GM12878 (cell line): ENCODE measurements at regions not wholly inside any gene's neighbourhood (a gene's known extent, or its start where the extent isn't known, plus 50 kb on each side); places are given as distances from the start of the nearest gene placed in this dataset.

Experiments
- ATF2 ChIP-seq: IDR thresholded peaks from 2 replicates; pipeline ENCODE4 v1.6.1; 2012; ENCODE audit warnings: low read length, inconsistent platforms
- BCLAF1 ChIP-seq: fragments of 450-650 bp; IDR thresholded peaks from 2 replicates; pipeline ENCODE4 v1.6.1; 2017; ENCODE audit warnings: antibody characterized with exemption, mild to moderate bottlenecking, moderate library complexity
- CBFB ChIP-seq: IDR thresholded peaks from 2 replicates; pipeline ENCODE4 v1.6.1; 2016; ENCODE audit warnings: antibody characterized with exemption, low read depth
- CEBPB ChIP-seq, 2 experiments: fragments of 150-350 bp in 1 of 2; IDR thresholded peaks; 2 replicates each; pipeline ENCODE4 v1.6.1; 2012 to 2014; ENCODE audit warnings: low read depth in 2 of 2, low read length in 2 of 2, borderline replicate concordance in 1 of 2, inconsistent platforms in 1 of 2
- CEBPZ ChIP-seq: fragments of 150-350 bp; IDR thresholded peaks from 2 replicates; pipeline ENCODE4 v1.6.1; 2016; ENCODE audit warnings: low read depth, low read length
- CREB1 ChIP-seq: IDR thresholded peaks from 2 replicates; pipeline ENCODE4 v1.6.1; 2012; ENCODE audit warnings: low read depth, mild to moderate bottlenecking, inconsistent platforms
- CREM ChIP-seq: IDR thresholded peaks from 2 replicates; pipeline ENCODE4 v1.6.1; 2014; ENCODE audit warnings: antibody characterized with exemption, low read depth
- CTCF ChIP-seq, 3 experiments: IDR thresholded peaks in 2 of 3; conservative IDR thresholded peaks in 1 of 3; 2 replicates each; pipeline ENCODE4 v1.5.1; 2011; ENCODE audit warnings: low read depth in 3 of 3, low read length in 3 of 3, mild to moderate bottlenecking in 3 of 3, control low read depth in 2 of 3, moderate library complexity in 2 of 3, inconsistent platforms in 1 of 3, mixed read lengths in 1 of 3; ENCODE audit not compliant: control insufficient read depth in 2 of 3, insufficient read depth in 1 of 3; ENCODE audit errors: extremely low read depth in 1 of 3
- EGR1 ChIP-seq, 2 experiments: IDR thresholded peaks; 1 replicate in 1 of 2; 2 replicates in 1 of 2; pipeline ENCODE4 v1.6.1; 2011 to 2012; ENCODE audit warnings: low read depth in 2 of 2, low read length in 2 of 2, borderline replicate concordance in 1 of 2, mild to moderate bottlenecking in 1 of 2, moderate library complexity in 1 of 2
- EZH2 ChIP-seq: IDR thresholded peaks from 2 replicates; pipeline ENCODE4 v1.6.1; 2012; ENCODE audit warnings: low read depth, mild to moderate bottlenecking, control low read depth, inconsistent platforms, low read length, borderline replicate concordance; ENCODE audit not compliant: control insufficient read depth
- HDAC2 ChIP-seq: fragments of 200-600 bp; sonication (generic); IDR thresholded peaks from 2 replicates; pipeline ENCODE4 v1.6.1; 2017
- MYC ChIP-seq: IDR thresholded peaks from 2 replicates; pipeline ENCODE4 v1.6.1; 2011; ENCODE audit warnings: mild to moderate bottlenecking, low read length, moderate library complexity, inconsistent platforms; ENCODE audit not compliant: insufficient read depth, insufficient replicate concordance, insufficient read length, severe bottlenecking
- POLR2A ChIP-seq: IDR thresholded peaks from 2 replicates; pipeline ENCODE4 v1.6.1; 2011; ENCODE audit warnings: low read depth, mild to moderate bottlenecking, low read length
- SP1 ChIP-seq: IDR thresholded peaks from one replicate; pipeline ENCODE4 v1.6.1; 2011; ENCODE audit warnings: low read depth, low read length

- TF ChIP-seq CTCF (IDR thresholded peaks at IDR 0.05 in 2 of 3, conservative IDR thresholded peaks at IDR 0.05 in 1 of 3; ENCODE audit: control insufficient read depth in 2 of 3, extremely low read depth in 1 of 3, insufficient read depth in 1 of 3, low read depth in 3 of 3, low read length in 3 of 3) (no peak), CREB1 (no peak), HDAC2 (no peak), POLR2A (no peak), CREM (no peak), CEBPB (IDR thresholded peaks at IDR 0.05; ENCODE audit: borderline replicate concordance in 1 of 2, low read depth in 2 of 2, low read length in 2 of 2) (no peak), MYC (no peak), EGR1 (IDR thresholded peaks at IDR 0.05; ENCODE audit: borderline replicate concordance in 1 of 2, low read depth in 2 of 2, low read length in 2 of 2) (no peak), SP1 (no peak), BCLAF1 (no peak), CEBPZ (no peak), EZH2 (no peak), ATF2 (no peak), CBFB (no peak)
Measured at GRCh38 chr2:54381293-54381692, 74.8 kb upstream of the SPTBN1 start.
